Loucy (cell line): ENCODE measurements at regions not wholly inside any gene's neighbourhood (a gene's known extent, or its start where the extent isn't known, plus 50 kb on each side); places are given as distances from the start of the nearest gene placed in this dataset.

ENCODE experiments used
- EZH2phosphoT487 ChIP-seq: fragments of 200-600 bp; IDR thresholded peaks from 2 replicates; pipeline ENCODE4 v1.6.1; 2018; ENCODE audit warnings: antibody characterized with exemption, mild to moderate bottlenecking, moderate library complexity, borderline replicate concordance
- TF ChIP-seq, protein P1 (sequence below): fragments of 200-600 bp; sonication (generic); conservative IDR thresholded peaks from 2 replicates; pipeline ENCODE4 v1.5.1; 2014; ENCODE audit warnings: mild to moderate bottlenecking, antibody characterized with exemption, low read length

DNA sequence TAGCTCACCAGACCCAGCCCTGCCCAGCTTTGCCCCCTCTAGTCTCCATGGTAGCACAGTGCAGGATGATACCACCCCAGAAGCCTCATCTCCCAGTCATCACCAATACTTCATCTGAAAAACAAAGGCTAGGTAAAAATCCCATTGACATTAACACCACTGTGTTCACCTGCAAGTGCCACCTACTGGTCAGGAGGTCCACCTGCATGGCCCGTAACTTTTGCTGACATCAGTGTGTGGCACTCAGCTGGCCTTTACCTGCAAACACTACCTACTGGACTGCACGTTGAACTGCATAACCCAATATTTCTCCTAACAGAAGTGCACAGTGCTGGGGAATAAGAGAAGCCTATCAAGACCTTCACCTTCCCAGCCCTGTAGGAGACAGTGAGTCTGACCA lies 234.7 kb upstream of the ADGRB3 start:
- TF ChIP-seq, protein P1, sequence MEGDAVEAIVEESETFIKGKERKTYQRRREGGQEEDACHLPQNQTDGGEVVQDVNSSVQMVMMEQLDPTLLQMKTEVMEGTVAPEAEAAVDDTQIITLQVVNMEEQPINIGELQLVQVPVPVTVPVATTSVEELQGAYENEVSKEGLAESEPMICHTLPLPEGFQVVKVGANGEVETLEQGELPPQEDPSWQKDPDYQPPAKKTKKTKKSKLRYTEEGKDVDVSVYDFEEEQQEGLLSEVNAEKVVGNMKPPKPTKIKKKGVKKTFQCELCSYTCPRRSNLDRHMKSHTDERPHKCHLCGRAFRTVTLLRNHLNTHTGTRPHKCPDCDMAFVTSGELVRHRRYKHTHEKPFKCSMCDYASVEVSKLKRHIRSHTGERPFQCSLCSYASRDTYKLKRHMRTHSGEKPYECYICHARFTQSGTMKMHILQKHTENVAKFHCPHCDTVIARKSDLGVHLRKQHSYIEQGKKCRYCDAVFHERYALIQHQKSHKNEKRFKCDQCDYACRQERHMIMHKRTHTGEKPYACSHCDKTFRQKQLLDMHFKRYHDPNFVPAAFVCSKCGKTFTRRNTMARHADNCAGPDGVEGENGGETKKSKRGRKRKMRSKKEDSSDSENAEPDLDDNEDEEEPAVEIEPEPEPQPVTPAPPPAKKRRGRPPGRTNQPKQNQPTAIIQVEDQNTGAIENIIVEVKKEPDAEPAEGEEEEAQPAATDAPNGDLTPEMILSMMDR: peak; percentile 35
- TF ChIP-seq EZH2phosphoT487: no peak
